ENCODE measurements at regions not wholly inside any gene's neighbourhood (a gene's known extent, or its start where the extent isn't known, plus 50 kb on each side); places are given as distances from the start of the nearest gene placed in this dataset.
A peak's percentile ranks its signal among the peaks of the same experiment; 100 is the strongest.

GRCh38 chr12:54127538-54128259 is 61.1 kb downstream of the SMUG1 start:
- Histone ChIP-seq H3K9me3 (ENCODE audit: control insufficient read depth, low read depth, low read length) (no peaks in the 10 kb centered on the region), H3K4me2 (ENCODE audit: control insufficient read depth, extremely low read depth, insufficient read depth, low read depth, low read length) (peak overlapping the region; percentile 88), H3K9ac (ENCODE audit: control insufficient read depth, extremely low read depth, insufficient read depth, low read length) (peak overlapping the region; percentile 73), H3K27me3 (ENCODE audit: control insufficient read depth, extremely low read depth, insufficient read depth, low read length) (no peaks in the 10 kb centered on the region), H3K79me2 (ENCODE audit: control insufficient read depth, insufficient read depth, low read length) (no peaks in the 10 kb centered on the region), H3K4me1 (ENCODE audit: control insufficient read depth, extremely low read depth, insufficient read depth, low read length) (no peaks in the 10 kb centered on the region), H4K20me1 (ENCODE audit: control insufficient read depth, extremely low read depth, insufficient read depth, low read length) (no peaks in the 10 kb centered on the region), H2AFZ (ENCODE audit: control insufficient read depth, low read length) (no peak overlapping the region), H3K36me3 (ENCODE audit: control insufficient read depth in 2 of 2, extremely low read depth in 1 of 2, insufficient read depth in 2 of 2, low read length in 2 of 2) (peaks cover 0 to 6% of the 10 kb centered on the region in 2 experiments), H3K27ac (ENCODE audit: control insufficient read depth, insufficient read depth, low read length) (no peak overlapping the region), H3K9me1 (ENCODE audit: control insufficient read depth, extremely low read depth, insufficient read depth, low read length) (no peaks in the 10 kb centered on the region), H3K4me3 (ENCODE audit: control insufficient read depth in 2 of 3, extremely low read depth in 1 of 3, insufficient read depth in 2 of 3, low read depth in 1 of 3, low read length in 3 of 3) (peak overlapping the region; percentile 58 to 77 (median 74))
- dilution Hi-C loops (cut with MboI; ENCODE audit: extremely low pct_ligation_motif_present, low sequenced_read_pairs), result no loop called here
- FAIRE-seq, result no peak
- no peak for TF ChIP-seq EZH2 (IDR thresholded peaks at IDR 0.05; ENCODE audit: low read length)
- TF ChIP-seq CTCF (optimal IDR thresholded peaks at IDR 0.05 in 1 of 3, IDR thresholded peaks at IDR 0.05 in 1 of 3, conservative IDR thresholded peaks at IDR 0.05 in 1 of 3; ENCODE audit: extremely low read depth in 1 of 3, insufficient read depth in 2 of 3, low read length in 3 of 3), result no peak
- DNase-seq (ENCODE audit: low read depth, low spot score), result no peak

GRCh38 chr12:54128416-54128815 is 60.4 kb downstream of the SMUG1 start:
- no peak overlapping the region for H3K4me2 ChIP-seq (ENCODE audit: control insufficient read depth, extremely low read depth, insufficient read depth, low read depth, low read length)
- H2AFZ ChIP-seq (ENCODE audit: control insufficient read depth, low read length), result no peak overlapping the region
- H3K4me1 ChIP-seq (ENCODE audit: control insufficient read depth, extremely low read depth, insufficient read depth, low read length), result no peaks in the 10 kb centered on the region
- H3K9me3 ChIP-seq (ENCODE audit: control insufficient read depth, low read depth, low read length), result no peaks in the 10 kb centered on the region
- peaks cover 0 to 6% of the 10 kb centered on the region in 2 experiments for H3K36me3 ChIP-seq (ENCODE audit: control insufficient read depth in 2 of 2, extremely low read depth in 1 of 2, insufficient read depth in 2 of 2, low read length in 2 of 2)
- H3K27ac ChIP-seq (ENCODE audit: control insufficient read depth, insufficient read depth, low read length), result no peak overlapping the region
- H3K4me3 ChIP-seq (ENCODE audit: control insufficient read depth in 2 of 3, extremely low read depth in 1 of 3, insufficient read depth in 2 of 3, low read depth in 1 of 3, low read length in 3 of 3), result no peak overlapping the region
- FAIRE-seq (no peak), DNase-seq (ENCODE audit: low read depth, low spot score) (no peak)
- H3K79me2 ChIP-seq (ENCODE audit: control insufficient read depth, insufficient read depth, low read length), result no peaks in the 10 kb centered on the region
- H3K9ac ChIP-seq (ENCODE audit: control insufficient read depth, extremely low read depth, insufficient read depth, low read length), result no peak overlapping the region
- H3K27me3 ChIP-seq (ENCODE audit: control insufficient read depth, extremely low read depth, insufficient read depth, low read length), result no peaks in the 10 kb centered on the region
- no peaks in the 10 kb centered on the region for H4K20me1 ChIP-seq (ENCODE audit: control insufficient read depth, extremely low read depth, insufficient read depth, low read length)
- no peaks in the 10 kb centered on the region for H3K9me1 ChIP-seq (ENCODE audit: control insufficient read depth, extremely low read depth, insufficient read depth, low read length)
- dilution Hi-C loops (cut with MboI; ENCODE audit: extremely low pct_ligation_motif_present, low sequenced_read_pairs), result no loop called here
- TF ChIP-seq EZH2 (IDR thresholded peaks at IDR 0.05; ENCODE audit: low read length) (no peak), CTCF (optimal IDR thresholded peaks at IDR 0.05 in 1 of 3, IDR thresholded peaks at IDR 0.05 in 1 of 3, conservative IDR thresholded peaks at IDR 0.05 in 1 of 3; ENCODE audit: extremely low read depth in 1 of 3, insufficient read depth in 2 of 3, low read length in 3 of 3) (no peak)

All from keratinocyte (primary cell).